Neural cell (in vitro differentiated cells): ENCODE measurements at regions not wholly inside any gene's neighbourhood (a gene's known extent, or its start where the extent isn't known, plus 50 kb on each side); places are given as distances from the start of the nearest gene placed in this dataset.

Source experiments
- H2AFZ ChIP-seq: fragments of 200-600, 300-800 bp; sonication (generic), shearing (Covaris generic); 2 replicates; pipeline ENCODE4 v1.6.0; 2014; ENCODE audit warnings: low read depth, mild to moderate bottlenecking, antibody characterized with exemption, low read length, moderate library complexity
- H3F3A ChIP-seq: fragments of 200-600 bp; shearing (Covaris generic); 2 replicates; pipeline ENCODE4 v1.6.1; 2016; ENCODE audit warnings: mild to moderate bottlenecking, moderate library complexity, mixed read lengths, antibody characterized with exemption, low read length; ENCODE audit not compliant: insufficient read depth, poor library complexity, severe bottlenecking
- H3K27ac ChIP-seq: fragments of 200-600, 300-800 bp; sonication (generic), shearing (Covaris generic); 2 replicates; pipeline ENCODE4 v1.5.1; 2014; ENCODE audit warnings: mild to moderate bottlenecking, low read length, moderate library complexity
- H3K27me3 ChIP-seq: fragments of 300-800, 200-600 bp; sonication (generic), shearing (Covaris generic); 2 replicates; pipeline ENCODE4 v1.6.0; 2014; ENCODE audit warnings: mild to moderate bottlenecking, low read depth, low read length, moderate library complexity; ENCODE audit not compliant: insufficient read depth
- H3K36me3 ChIP-seq: fragments of 300-800, 200-600 bp; sonication (generic), shearing (Covaris generic); 2 replicates; pipeline ENCODE4 v1.5.1; 2014; ENCODE audit warnings: mild to moderate bottlenecking, antibody characterized with exemption, low read length, moderate library complexity; ENCODE audit not compliant: insufficient read depth
- H3K4me2 ChIP-seq: fragments of 300-800, 200-600 bp; sonication (generic), shearing (Covaris generic); 2 replicates; pipeline ENCODE4 v1.6.0; 2014; ENCODE audit warnings: mild to moderate bottlenecking, low read length
- H3K4me3 ChIP-seq: fragments of 300-800, 200-600 bp; sonication (generic), shearing (Covaris generic); 2 replicates; pipeline ENCODE4 v1.5.1; 2014; ENCODE audit warnings: mild to moderate bottlenecking, low read length, moderate library complexity
- H3K79me2 ChIP-seq: fragments of 200-600 bp; shearing (Covaris generic); replicated peaks from 2 replicates; pipeline ENCODE4 v1.6.0; 2014; ENCODE audit warnings: mild to moderate bottlenecking, low read length, moderate library complexity; ENCODE audit not compliant: insufficient read depth
- H3K9ac ChIP-seq: fragments of 300-800, 200-600 bp; sonication (generic), shearing (Covaris generic); 2 replicates; pipeline ENCODE4 v1.6.1; 2016; ENCODE audit warnings: mild to moderate bottlenecking, low read length, mixed read lengths
- H3K9me2 ChIP-seq: fragments of 200-600 bp; shearing (Covaris generic); 2 replicates; pipeline ENCODE4 v1.6.1; 2016; ENCODE audit warnings: mild to moderate bottlenecking, low read length, mixed read lengths; ENCODE audit not compliant: insufficient read depth
- H3K9me3 ChIP-seq: fragments of 200-600, 300-800 bp; sonication (generic), shearing (Covaris generic); 2 replicates; pipeline ENCODE4 v1.6.1; 2016; ENCODE audit warnings: mild to moderate bottlenecking, mixed run types, low read length, moderate library complexity, mixed read lengths
- H4K20me1 ChIP-seq: fragments of 200-600 bp; shearing (Covaris generic); 2 replicates; pipeline ENCODE4 v1.6.1; 2016; ENCODE audit warnings: mild to moderate bottlenecking, mixed run types; ENCODE audit not compliant: insufficient read depth
- CTCF ChIP-seq: fragments of 450-650 bp; IDR thresholded peaks from 2 replicates; pipeline ENCODE4 v1.5.1; 2014; ENCODE audit warnings: antibody characterized with exemption, mild to moderate bottlenecking, moderate library complexity; ENCODE audit not compliant: poor library complexity, severe bottlenecking
- EP300 ChIP-seq: fragments of 450-650 bp; conservative IDR thresholded peaks from 2 replicates; pipeline ENCODE4 v1.6.1; 2014; ENCODE audit warnings: antibody characterized with exemption, mild to moderate bottlenecking, moderate library complexity; ENCODE audit not compliant: poor library complexity, severe bottlenecking
- EZH2 ChIP-seq: fragments of 200-600, 300-800 bp; shearing (Covaris generic), sonication (generic); IDR thresholded peaks from 2 replicates; pipeline ENCODE4 v1.6.1; 2014; ENCODE audit warnings: antibody characterized with exemption, low read length, borderline replicate concordance, mild to moderate bottlenecking; ENCODE audit not compliant: insufficient read depth, poor library complexity, severe bottlenecking
- MXI1 ChIP-seq: fragments of 450-650 bp; conservative IDR thresholded peaks from 2 replicates; pipeline ENCODE4 v1.6.1; 2014; ENCODE audit warnings: antibody characterized with exemption, mild to moderate bottlenecking; ENCODE audit not compliant: poor library complexity, severe bottlenecking
- POLR2AphosphoS5 ChIP-seq: IDR thresholded peaks from 2 replicates; pipeline ENCODE4 v1.6.1; 2012
- RAD21 ChIP-seq: fragments of 450-650 bp; conservative IDR thresholded peaks from 2 replicates; pipeline ENCODE4 v1.6.1; 2014; ENCODE audit warnings: antibody characterized with exemption, mild to moderate bottlenecking, moderate library complexity
- REST ChIP-seq: IDR thresholded peaks from 2 replicates; pipeline ENCODE4 v1.6.1; 2012; ENCODE audit warnings: borderline replicate concordance
- SMC3 ChIP-seq: fragments of 450-650 bp; conservative IDR thresholded peaks from 2 replicates; pipeline ENCODE4 v1.6.1; 2014; ENCODE audit warnings: antibody characterized with exemption, mild to moderate bottlenecking, moderate library complexity; ENCODE audit not compliant: poor library complexity
- TAF1 ChIP-seq: IDR thresholded peaks from 2 replicates; pipeline ENCODE4 v1.6.1; 2012; ENCODE audit warnings: low read depth

- Histone ChIP-seq H3K4me2 (no peak overlapping the region), H3K36me3 (no peaks in the 10 kb centered on the region), H4K20me1 (no peaks in the 10 kb centered on the region), H3K9me3 (no peaks in the 10 kb centered on the region), H3K9me2 (no peaks in the 10 kb centered on the region), H3K79me2 (no peaks in the 10 kb centered on the region), H3K4me3 (no peak overlapping the region), H3K27me3 (no peaks in the 10 kb centered on the region), H3K9ac (no peak overlapping the region), H3K27ac (no peak overlapping the region), H3F3A (no peaks in the 10 kb centered on the region), H2AFZ (no peak overlapping the region)
- TF ChIP-seq RAD21 (no peak), CTCF (no peak), POLR2AphosphoS5 (no peak), TAF1 (no peak), EP300 (no peak), EZH2 (no peak), SMC3 (no peak), REST (no peak), MXI1 (no peak)
These were observed 189.1 kb downstream of the MIS18A start for GRCh38 chr21:32089766-32090165.

GRCh38 chr21:32088471-32088870, 190.4 kb downstream of the MIS18A start:
- H4K20me1 ChIP-seq, result no peaks in the 10 kb centered on the region
- no peaks in the 10 kb centered on the region for H3F3A ChIP-seq
- H3K9ac ChIP-seq, result no peak overlapping the region
- no peak overlapping the region for H3K4me3 ChIP-seq
- H3K27ac ChIP-seq, result peak overlapping the region; percentile 20
- H3K9me3 ChIP-seq, result no peaks in the 10 kb centered on the region
- H3K27me3 ChIP-seq, result no peaks in the 10 kb centered on the region
- H2AFZ ChIP-seq, result no peak overlapping the region
- H3K4me2 ChIP-seq, result no peak overlapping the region
- no peaks in the 10 kb centered on the region for H3K79me2 ChIP-seq
- H3K36me3 ChIP-seq, result no peaks in the 10 kb centered on the region
- H3K9me2 ChIP-seq, result no peaks in the 10 kb centered on the region
- TF ChIP-seq REST (no peak), POLR2AphosphoS5 (no peak), EZH2 (no peak), EP300 (no peak)
